ENCODE measurements at regions not wholly inside any gene's neighbourhood (a gene's known extent, or its start where the extent isn't known, plus 50 kb on each side); places are given as distances from the start of the nearest gene placed in this dataset.

GRCh38 chr12:94832780-94833681, 170.5 kb downstream of the NDUFA12 start:
- DNase-seq (ENCODE audit: low spot score), result no peak
- Histone ChIP-seq H3K4me1 (replicated peaks) (no peaks in the 10 kb centered on the region), H3K4me3 (no peak overlapping the region), H3K36me3 (no peaks in the 10 kb centered on the region), H3K27ac (peak overlapping the region; percentile 38 to 59), H3K9me3 (no peaks in the 10 kb centered on the region), H3K27me3 (replicated peaks; ENCODE audit: insufficient read depth) (no peaks in the 10 kb centered on the region)
- 53% methylated on average over 15 of the region's 15 CpGs for WGBS
- intact Hi-C loops (cut with DNase I), result no loop called here
- TF ChIP-seq POLR2A (IDR thresholded peaks at IDR 0.05), result no peak
- TF ChIP-seq, protein P1, sequence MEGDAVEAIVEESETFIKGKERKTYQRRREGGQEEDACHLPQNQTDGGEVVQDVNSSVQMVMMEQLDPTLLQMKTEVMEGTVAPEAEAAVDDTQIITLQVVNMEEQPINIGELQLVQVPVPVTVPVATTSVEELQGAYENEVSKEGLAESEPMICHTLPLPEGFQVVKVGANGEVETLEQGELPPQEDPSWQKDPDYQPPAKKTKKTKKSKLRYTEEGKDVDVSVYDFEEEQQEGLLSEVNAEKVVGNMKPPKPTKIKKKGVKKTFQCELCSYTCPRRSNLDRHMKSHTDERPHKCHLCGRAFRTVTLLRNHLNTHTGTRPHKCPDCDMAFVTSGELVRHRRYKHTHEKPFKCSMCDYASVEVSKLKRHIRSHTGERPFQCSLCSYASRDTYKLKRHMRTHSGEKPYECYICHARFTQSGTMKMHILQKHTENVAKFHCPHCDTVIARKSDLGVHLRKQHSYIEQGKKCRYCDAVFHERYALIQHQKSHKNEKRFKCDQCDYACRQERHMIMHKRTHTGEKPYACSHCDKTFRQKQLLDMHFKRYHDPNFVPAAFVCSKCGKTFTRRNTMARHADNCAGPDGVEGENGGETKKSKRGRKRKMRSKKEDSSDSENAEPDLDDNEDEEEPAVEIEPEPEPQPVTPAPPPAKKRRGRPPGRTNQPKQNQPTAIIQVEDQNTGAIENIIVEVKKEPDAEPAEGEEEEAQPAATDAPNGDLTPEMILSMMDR (IDR thresholded peaks at IDR 0.05), result no peak
- no peak for TF ChIP-seq POLR2AphosphoS5 (IDR thresholded peaks at IDR 0.05)

GRCh38 chr12:94832105-94832504, 171.4 kb downstream of the NDUFA12 start:
- Histone ChIP-seq H3K27ac (no peak overlapping the region), H3K9me3 (no peaks in the 10 kb centered on the region), H3K36me3 (no peaks in the 10 kb centered on the region), H3K4me3 (no peak overlapping the region), H3K27me3 (replicated peaks; ENCODE audit: insufficient read depth) (no peaks in the 10 kb centered on the region), H3K4me1 (replicated peaks) (no peaks in the 10 kb centered on the region)
- TF ChIP-seq POLR2A (IDR thresholded peaks at IDR 0.05), result no peak
- no peak for TF ChIP-seq POLR2AphosphoS5 (IDR thresholded peaks at IDR 0.05)
- TF ChIP-seq, protein P1 (IDR thresholded peaks at IDR 0.05), result no peak
- DNase-seq (ENCODE audit: low spot score), result no peak
- intact Hi-C loops (cut with DNase I), result no loop called here
- WGBS, result 89% methylated on average over 3 of the region's 3 CpGs

DNA sequence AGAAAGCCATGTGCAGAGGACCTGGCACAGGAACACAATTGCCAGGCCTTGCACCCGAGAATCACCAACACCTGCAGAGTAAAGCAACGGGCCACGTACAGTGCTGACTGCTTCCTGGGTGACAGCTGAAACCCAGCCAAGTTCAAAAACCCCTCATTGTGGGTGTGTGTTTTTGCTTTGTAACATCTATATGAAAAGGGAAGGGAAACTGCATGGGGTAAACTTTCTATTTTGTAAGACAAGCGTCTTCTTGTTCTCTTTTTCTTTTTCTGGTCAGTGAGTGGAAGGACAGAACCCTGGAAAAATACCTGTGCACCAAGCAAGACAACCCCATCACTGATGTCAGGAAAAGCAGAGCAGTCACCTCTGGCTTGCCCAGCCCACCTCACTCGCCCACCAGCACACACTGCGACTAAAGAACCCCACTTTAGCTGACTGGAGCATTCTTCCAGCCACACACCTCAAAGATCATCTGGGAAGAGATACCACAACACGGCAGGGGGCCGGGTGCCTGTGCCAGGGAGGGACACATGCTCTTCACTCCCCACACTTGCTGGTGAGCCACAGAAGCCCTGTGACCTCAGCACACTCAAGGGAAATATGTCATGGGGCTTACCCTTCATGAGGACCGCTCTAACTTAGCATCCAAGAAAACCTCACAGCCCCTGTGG, 172.3 kb downstream of the NDUFA12 start:
- H3K9me3 ChIP-seq, result no peaks in the 10 kb centered on the region
- TF ChIP-seq, protein P1 (IDR thresholded peaks at IDR 0.05), result no peak
- TF ChIP-seq POLR2AphosphoS5 (IDR thresholded peaks at IDR 0.05), result no peak
- TF ChIP-seq POLR2A (IDR thresholded peaks at IDR 0.05), result no peak
- no peak overlapping the region for H3K27ac ChIP-seq
- WGBS, result 73% methylated on average over 9 of the region's 9 CpGs
- H3K4me3 ChIP-seq, result no peak overlapping the region
- H3K4me1 ChIP-seq (replicated peaks), result no peaks in the 10 kb centered on the region
- intact Hi-C loops (cut with DNase I), result no loop called here
- no peak for DNase-seq (ENCODE audit: low spot score)
- H3K27me3 ChIP-seq (replicated peaks; ENCODE audit: insufficient read depth), result no peaks in the 10 kb centered on the region
- H3K36me3 ChIP-seq, result no peaks in the 10 kb centered on the region

DNA sequence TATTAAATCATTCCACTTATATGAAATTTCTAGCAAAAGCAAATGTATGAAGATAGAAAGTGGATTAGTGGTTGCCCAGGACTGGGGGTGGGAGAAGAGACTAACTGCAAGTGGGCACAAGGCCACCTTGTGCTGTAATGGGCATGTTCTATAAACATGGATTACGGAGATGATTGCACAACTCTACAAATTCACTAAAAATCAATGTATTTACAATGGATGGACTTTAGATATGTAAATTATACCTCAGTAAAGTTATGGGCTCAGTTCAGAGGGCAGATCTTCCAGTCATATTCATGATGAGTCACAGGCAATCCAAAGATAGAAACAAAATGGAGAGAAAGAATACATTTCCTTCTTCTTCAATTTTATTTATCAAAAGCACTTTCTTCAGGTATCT, 173.9 kb downstream of the NDUFA12 start:
- Histone ChIP-seq H3K36me3 (no peaks in the 10 kb centered on the region), H3K27ac (no peak overlapping the region), H3K4me3 (no peak overlapping the region), H3K4me1 (replicated peaks) (no peaks in the 10 kb centered on the region), H3K27me3 (replicated peaks; ENCODE audit: insufficient read depth) (no peaks in the 10 kb centered on the region), H3K9me3 (no peaks in the 10 kb centered on the region)
- WGBS, result 93% methylated on average over 1 of the region's 1 CpG
- DNase-seq (ENCODE audit: low spot score), result no peak
- no peak for TF ChIP-seq POLR2AphosphoS5 (IDR thresholded peaks at IDR 0.05)
- TF ChIP-seq, protein P1 (IDR thresholded peaks at IDR 0.05), result no peak
- TF ChIP-seq POLR2A (IDR thresholded peaks at IDR 0.05), result no peak
- intact Hi-C loops (cut with DNase I), result no loop called here

Measured in prostate gland (tissue), 2 donors.